ENCODE measurements at regions not wholly inside any gene's neighbourhood (a gene's known extent, or its start where the extent isn't known, plus 50 kb on each side); places are given as distances from the start of the nearest gene placed in this dataset.
"Not testable (repeated sequence)": the region's sequence is repeated elsewhere in the genome, so short reads cannot be mapped to it uniquely, and the experiment has no call there.

DNA sequence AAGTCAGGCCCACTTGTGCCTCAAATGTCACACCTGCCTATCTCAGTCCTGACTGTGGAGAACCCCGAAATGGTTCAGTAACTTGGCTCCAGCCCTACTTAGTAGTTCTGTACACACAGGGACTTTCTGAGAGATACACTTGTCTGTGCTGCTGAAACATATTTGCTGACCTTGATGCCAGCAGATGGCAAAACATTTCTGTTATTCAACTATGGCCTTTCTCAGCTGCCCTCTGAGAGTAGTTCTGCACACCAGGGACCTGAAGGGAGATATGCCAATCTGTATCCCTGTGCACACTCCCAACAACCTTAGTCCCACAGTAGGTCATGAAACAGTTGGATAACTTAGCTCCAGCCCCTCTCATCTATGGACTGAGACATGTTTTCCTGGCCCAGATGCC, 1651.5 kb downstream of the LRRC4C start:
- no peak for DNase-seq

DNA sequence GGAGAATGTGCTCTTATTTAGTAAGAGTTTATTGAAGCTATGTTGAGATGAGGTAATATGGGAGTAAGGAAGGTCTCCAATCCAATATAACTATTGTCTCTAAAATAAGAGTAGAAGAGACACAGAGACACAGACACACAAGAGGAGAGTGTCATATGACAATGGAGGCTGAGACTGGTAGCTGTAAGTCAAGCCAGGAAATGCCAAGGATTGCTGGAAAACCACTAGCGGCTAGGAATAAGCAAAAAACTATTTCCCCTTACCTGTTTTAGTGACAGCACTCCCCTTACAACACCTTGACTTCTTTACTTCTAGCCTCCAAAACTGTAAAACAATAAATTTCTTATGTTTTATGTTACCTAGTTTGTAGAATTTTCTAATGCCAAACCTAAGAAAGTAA, 1652.8 kb downstream of the LRRC4C start:
- no peak for DNase-seq

DNA sequence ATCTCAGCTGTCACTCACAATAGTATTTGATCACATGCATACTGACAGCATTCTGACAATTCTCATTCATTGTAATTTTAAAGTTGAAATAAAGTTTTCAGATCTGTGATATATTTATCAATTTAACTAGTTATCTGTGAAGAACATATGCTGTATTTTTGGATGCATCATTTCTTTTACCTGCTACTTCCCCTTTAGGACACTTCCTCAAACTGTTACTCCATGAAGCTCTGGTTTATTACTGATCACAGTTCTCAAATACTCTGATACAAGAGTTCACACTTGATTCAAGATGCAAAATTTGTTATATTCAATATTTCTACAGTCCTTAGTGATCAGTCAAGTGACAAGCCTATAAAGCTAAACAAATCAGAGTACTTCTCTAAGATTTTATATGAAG, 1655.2 kb downstream of the LRRC4C start:
- DNase-seq = no peak

DNA sequence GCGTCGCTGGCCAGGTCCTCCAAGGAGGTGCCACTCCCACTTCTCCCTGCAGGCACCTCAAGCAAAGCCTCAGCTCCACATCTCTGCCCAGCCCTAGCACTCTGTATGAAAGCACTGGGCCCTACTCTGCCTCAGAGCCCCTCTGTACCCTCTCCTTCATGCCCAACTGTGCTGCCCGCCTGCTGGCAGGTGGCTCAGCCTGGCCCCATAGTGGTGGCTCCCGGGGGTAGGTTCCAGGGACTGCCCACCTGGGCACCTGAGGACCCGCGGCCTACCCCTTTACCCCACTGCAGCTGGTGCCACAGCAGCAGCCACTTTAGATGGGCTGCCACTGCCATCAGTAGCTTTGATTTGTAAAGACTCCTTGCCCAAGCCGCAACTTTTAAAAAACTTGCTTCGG, 1672.8 kb downstream of the LRRC4C start:
- no peak for DNase-seq

DNA sequence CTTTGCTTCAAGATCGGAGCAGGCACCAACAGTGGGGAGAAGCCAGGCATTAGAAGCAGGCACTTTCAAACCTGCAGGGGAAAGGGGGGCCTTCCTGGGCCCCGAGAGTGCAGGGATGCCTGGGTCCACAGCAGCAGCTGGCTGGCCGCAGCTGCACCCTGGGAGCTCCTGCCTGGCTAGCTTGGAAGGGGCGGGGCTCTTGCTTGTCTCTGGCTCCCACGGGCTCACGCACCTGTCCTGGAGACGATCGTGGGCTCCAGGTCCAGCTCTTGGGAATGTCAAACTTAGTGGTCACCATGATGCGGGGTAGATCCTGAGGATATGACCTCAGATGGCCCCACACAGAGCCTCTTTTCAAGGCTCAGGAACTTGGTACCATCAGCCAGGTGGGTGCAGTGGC, 1673.2 kb downstream of the LRRC4C start:
- DNase-seq = no peak

DNA sequence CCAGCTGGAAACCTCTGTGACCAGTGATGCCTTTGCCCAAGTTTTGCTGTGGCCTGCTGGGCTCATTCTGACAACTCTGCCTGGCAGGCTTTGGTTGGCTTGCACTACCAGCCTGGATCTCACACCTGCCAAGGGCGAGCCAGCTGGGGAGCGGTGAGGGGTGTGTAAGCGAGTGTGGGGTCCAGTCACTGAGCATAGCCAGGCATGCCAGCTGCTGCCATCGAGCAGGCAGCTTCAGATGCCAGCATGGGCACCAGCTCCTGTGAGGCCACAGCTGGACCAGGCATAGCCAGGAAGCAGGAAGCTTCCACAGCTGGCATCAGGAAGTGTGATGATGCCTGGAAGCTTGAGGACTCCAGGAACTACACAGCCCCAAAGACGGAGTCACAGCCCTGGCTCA, 1674.6 kb downstream of the LRRC4C start:
- no peak for DNase-seq

DNA sequence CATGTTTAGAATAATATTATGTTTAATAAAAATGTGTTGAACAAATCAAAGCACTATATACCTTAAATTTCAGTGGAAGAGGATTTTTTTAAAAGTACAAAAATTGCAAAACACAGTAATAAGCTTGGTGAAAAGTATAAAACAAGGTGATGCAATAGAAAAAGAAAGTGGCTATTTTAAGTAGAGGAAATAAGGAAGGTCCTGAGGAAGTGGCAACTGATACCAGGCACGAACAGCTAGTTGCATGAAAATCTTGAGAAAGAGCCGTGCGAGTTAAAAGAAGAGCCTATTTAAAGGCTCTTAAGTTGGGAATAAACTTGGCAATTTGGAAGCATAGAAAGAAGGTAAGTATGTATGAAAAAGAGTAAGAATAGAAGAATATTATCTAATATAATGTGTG, 1679.3 kb downstream of the LRRC4C start:
- DNase-seq = no peak

DNA sequence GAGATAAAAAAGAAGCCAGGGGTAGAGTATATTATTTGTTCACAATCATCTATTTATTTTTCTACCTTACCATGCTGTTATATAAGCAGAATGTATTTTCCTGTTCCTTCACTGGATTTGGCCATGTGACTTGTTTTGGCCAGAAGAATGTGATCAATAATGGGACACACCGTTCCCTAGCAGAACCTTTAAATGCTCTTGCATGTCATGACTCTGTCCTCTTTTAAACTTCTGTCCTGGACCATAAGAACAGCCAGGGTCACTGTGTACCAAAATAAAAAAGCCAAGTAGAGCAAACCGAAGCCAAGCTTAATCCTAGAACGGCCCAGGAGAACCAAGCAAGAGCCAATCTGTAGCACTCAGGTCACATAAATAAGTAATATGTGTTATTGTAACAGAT, 1682.4 kb downstream of the LRRC4C start:
- no peak for DNase-seq

DNA sequence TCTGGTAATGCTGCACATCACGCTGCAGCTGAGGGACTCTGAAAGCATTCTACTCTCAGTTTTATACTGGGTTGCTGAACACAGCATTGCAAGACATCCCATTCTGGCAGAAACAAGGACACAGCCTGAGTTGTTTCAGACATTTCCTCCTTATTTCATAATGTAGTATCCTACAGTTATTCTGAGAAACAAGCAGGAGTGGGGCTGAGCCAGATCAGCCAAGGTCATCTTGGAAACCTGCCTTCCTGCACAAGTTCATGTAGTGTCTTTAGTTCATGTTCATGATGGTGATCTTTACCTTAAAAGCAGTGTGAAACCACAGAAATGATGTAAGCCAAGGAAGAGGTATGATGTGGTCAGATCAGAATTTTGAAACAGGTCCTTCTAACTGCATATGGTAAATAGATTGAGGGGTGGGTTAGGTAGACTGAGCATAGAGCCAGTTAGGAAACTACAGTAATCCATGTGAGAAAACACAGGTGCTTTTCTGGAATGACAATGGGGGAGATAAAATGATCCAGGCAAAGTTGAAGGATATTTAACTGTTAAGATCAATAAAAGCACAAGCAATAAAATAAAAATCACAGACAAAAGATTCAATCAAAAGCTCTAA, 1686.8 kb downstream of the LRRC4C start:
- no peak for DNase-seq

DNA sequence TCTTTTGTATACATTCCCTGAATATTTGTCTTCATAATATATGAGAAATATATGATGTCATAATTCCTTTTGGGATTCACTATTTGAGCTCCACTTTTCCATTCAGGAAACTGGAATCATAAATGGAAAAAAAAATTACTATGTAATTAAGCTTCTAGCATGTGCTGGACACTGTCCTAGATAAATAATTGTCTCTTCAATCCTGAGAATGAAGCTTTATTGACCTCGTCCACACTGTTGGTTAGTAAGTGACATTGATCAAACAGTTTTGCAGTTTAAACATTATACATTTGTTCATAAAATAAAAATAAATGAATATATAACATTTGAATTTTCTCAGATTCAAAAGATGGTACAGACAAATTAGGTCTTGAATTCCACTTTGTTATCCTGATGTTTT, 1691.2 kb downstream of the LRRC4C start:
- DNase-seq = no peak

DNA sequence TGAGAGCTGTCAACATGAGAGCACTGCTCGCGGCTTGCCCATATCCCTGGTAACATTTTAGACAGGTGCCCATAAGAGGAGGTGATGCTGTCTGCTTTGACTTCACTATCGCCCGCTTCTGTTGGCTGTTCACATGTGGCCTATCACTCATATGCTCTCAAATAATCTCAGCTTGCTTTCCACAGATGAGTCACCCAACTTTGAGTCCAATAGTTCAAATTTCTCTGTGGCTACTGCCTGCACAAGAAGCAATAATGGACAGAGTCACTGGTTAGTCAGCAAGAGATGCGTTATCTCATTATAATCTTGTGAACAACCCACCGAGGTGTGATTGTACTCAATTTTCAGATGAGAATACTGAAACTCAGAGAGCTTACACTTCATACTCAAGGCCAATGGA, 1714.1 kb downstream of the LRRC4C start:
- no peak for DNase-seq

DNA sequence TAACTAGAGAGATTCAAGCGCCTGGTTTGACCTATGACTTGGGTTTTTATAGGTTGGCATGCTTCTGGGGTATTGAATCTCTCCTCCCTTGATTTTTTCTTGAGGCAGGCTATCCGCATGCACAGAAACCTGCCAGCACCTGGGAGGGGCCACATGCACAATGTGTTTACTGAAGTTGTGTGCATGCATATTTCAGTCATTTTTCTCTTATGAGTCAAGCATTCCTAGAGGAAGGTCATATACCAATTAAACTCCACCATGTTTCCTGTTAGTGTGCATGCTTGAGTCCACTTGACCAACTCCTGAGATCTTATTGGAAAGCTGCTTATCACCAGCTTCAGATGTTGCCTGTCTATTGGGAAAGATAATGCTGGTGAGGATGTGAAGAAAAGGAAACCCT, 1718.4 kb downstream of the LRRC4C start:
- DNase-seq = no peak

DNA sequence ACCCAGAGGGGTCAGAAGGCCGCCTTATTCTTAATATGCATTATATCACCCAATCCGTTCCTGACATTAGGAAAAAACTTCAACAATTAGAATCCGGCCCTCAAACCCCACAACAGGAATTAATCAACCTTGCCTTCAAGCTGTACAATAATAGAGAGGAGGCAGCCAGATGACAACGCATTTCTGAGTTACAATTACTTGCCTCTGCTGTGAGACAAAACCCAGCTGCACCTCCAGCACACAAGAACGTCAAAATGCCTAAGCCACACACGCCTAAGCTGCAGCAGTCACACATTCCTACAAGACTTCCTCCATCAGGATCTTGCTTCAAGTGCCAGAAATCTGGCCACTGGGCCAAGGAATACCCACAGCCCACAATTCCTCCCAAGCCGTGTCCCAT, 1723.1 kb downstream of the LRRC4C start:
- not testable (repeated sequence) for DNase-seq

DNA sequence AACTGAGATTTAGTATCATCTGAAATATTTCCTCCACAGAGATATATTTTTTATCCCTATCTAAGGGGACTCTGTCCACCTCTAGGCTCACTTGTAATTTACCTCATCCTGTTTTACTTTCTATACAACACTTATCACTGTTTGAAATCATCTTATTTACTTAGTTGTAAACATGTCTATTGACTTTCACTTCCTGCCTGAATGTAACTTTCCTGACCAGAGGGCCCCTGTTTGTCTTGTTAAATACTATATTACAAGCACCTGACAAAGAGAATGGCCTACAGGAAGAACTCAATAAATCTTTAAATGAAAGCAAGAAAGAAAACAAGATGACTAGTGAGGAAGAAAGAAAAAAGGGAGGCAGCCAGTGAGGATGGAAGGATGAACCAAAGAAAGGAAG, 1727.5 kb downstream of the LRRC4C start:
- DNase-seq = no peak

DNA sequence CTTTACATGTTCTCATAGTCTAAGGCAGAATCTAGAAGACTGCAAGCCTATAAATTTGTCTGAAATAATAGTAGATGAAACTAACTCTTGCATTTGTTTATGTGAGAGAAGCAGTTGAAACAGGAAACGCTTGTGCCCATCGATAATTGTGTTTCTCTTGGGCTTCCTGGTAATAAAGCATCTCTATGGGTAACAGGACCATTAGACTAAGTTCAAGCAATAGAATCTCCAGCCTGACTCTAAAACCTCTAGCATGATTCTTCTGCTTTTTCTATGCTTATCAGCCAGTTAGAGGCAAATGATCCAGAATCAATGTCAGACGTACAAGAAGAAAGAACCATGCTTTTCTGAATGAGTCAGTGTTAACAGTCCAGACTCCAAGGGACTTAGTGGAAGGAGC, 1734.4 kb downstream of the LRRC4C start:
- DNase-seq = no peak

DNA sequence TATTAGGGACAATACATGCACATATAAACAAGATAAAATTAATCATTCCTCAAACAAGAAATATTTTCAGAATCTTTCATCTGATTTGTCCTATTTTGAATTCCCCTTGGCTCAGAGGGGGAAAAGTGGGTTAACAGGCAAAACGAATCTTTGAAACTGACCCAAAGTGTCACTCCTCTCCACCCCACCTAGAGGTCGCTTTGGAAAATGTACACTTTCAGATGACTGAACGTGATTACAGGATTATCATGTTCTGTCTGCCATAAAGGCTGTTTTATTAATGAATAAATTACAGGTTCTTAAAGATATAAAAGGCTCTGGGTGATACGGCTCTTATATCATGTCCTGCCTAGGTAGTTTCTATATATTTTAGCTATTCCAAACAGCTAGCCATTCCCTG, 1735.0 kb downstream of the LRRC4C start:
- DNase-seq = no peak

DNA sequence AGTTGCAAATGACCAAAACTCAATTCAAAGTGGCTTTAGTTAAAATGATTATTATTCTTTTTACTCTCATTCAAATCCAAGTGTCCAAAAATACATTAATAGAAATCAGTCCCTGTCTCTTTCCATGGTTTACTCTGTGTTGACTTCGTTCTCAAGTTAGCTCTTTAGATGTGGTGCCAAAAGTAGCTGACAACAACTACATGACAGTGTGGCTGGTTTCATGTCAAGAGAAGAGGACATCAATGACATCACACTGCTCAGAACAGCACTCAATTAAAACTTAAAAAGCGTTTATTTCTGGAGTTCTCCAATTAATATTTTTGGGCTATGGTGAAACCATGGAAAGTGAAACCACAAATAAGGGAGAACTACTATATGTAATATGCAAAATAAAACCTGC, 1746.9 kb downstream of the LRRC4C start:
- no peak for DNase-seq

DNA sequence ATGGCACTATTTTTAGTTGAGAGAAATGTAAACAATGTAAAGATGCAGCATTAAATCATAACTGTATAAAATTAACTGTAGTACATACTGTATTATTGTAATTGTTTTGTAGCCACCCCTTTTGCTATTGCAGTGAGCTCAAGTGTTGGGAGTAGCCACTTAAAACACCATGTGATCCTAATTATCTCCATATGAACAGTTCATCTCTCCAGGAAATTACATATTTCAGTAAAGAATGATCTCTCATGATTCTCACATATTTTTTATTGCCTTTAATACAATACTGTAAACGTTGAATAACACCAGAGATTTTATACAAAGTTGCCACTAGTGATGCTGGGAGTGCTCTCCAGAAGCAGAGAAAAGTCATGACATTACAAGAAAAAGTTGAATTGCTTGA, 1768.6 kb downstream of the LRRC4C start:
- no peak for DNase-seq

DNA sequence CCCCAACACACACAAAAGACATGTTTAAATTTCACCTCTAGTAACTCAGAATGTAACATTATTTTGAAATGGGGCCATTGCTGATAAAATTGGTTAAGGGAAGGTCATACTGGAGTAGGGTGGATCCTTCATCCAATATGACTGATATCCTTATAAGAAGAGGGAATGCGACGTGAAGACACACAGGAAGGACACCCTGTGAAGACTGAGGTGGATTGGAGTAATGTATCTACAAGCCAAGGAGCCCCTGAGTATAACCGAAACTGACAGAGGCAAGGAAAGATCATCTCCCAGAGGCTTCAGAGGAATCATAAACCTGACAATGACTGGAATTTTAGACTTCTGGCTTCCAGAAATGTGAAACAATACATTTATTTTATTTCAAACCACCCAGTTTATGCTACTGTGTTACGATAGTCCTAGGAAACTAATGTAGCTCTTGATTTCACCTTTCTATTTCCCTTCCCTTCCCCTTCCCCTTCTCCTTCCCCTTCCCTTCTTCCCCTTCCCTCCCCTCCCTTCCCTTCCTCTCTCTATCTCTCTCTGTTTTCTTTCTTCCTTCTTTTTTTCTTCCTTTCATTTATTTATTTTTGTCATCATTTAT, 1775.4 kb downstream of the LRRC4C start:
- DNase-seq = no peak

DNA sequence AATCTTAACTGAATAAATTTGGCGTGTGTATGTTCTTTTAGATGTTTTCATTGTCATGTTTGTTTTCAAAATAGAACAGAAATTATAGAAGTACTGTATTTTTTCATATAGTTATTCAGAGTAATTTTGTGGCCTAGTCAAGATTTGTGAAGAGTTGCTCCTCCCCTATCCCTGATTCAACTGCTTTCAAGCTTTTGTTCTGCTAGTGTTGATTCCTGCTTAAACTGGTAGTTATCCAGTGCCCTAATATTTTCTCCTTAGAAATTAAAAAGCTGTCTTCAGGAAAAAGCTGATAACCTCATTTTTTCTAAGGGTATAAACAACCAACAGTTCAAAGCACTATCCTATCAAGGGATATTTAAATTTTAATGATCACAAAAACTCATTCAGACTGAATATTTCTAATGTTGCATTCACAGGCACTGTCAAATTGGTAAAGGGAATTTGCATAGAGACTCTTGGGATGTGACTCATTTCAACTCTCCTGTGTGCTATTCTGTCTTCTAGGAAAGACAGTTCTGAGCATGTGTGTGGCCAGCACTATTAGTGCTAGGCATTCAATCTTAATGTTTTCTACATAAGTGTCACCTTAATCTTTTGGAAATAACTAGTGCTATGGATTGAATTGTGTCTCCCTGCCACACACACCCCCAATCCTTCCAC, 1776.0 kb downstream of the LRRC4C start:
- DNase-seq = no peak

DNA sequence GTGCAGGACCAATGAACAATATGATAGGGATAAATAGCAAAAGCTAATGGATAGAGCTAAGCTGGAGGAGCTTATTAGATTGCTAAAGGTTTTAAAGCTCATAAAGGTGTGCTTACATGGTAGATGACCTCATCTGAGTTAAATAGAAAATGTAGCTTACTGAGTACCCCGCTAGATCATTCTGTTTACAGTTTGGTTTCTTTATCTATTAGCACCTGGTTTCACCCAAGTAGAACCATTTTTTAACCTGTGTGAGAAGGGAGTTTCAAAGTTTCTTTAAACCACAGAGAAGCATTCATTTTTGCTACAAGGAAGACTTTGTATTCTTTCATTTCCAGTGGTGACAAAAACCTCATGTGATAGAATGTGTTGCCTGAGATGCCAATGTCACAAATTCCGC, 1778.0 kb downstream of the LRRC4C start:
- DNase-seq = no peak

DNA sequence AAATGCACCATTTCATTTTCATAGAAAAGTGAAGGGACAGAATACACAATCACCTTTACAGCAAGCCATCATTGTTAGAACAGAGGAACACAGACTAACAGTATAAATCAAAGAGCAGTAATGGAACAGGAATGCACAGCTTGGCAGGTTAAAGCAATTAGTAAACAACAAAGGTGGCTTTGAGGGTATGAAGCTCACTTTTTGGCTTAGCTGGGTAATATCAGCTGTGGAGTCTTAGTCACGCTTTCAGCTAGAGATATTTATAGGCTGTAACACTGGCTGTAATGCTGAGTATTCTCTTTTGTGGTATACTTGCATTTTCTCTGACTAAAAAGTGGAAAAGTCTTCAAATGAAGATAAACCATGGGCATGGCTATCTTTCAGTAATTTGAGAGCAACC, 1780.5 kb downstream of the LRRC4C start:
- no peak for DNase-seq

DNA sequence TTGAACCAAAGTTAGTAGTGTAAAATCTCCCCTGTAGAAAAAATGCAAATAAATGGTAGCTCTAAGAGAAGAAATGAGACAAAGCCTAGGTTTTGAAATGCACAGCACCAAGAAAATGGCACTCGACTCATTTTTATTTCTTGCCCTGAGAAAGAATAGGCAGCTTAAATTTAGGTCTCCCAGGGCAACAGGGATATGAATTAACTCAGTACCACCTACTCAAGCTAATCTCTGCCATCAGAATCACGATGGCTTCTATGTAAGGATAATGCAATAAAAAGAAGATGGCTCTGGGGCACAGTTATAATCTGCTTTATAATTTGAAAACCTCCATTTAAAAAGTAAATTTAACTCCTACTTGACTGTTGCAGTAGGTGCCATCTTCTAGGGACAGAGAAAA, 1784.3 kb downstream of the LRRC4C start:
- DNase-seq = no peak

DNA sequence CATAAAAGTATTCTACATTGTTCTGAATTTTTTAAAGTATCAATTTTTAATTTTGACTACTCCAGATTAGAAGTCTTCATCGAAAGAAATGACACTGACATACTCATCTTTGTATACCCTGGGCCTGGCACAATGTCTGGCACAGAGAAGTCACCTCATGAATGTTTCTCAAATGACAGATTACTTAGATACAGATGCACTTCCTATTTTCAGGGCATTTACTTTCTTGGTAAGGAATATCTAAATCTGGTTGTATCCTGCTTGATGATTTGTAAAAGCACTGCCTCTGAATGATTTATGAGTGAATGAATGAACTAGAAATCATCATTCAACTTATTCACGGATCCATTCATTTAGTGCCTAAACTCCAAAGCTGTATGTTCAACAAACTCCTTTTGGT, 1784.7 kb downstream of the LRRC4C start:
- no peak for DNase-seq

DNA sequence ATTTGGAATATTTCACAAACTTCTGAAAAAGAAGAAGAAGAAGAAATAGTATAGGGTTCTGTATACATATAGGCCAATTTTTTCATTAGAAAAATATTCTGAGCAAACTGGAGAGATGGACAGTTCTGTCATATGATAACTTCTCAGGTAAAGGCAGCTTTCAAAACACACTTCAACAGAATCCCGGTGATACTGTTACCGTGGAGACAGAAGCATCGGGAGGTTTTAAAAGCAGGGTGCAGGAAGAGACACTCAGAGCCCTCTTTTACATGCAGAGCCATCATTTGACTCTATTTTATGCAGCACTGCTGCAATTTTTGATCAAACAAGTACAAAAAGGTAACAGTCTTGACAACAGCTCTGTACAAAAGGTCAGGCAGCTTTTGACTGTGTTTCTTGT, 1785.4 kb downstream of the LRRC4C start:
- DNase-seq = no peak

All from fibroblast of skin of right biceps (primary cell).